ENCODE measurements at regions not wholly inside any gene's neighbourhood (a gene's known extent, or its start where the extent isn't known, plus 50 kb on each side); places are given as distances from the start of the nearest gene placed in this dataset.

DNA sequence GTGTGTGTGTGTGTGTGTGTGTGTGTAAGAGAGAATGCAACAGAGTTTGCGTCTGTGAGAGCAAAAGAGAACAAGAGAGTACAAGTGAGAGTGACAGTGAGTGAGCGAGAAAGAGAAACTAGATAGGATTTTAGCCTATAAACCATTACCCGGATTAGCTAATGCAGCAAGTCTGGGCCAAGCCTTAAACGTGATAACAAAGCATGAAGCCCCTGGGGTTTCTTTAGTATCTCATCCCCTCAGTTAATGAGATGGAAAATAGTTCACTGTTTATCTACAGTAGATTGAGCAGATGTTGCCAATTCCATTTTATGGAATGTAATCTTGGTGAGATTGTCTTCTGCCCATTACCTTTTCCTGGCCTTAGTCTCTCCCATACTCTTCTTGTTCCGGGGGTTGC lies 114.5 kb downstream of the MAT2B start:
- no peak for DNase-seq (ENCODE audit: low read depth in 1 of 2, low spot score in 1 of 2)

DNA sequence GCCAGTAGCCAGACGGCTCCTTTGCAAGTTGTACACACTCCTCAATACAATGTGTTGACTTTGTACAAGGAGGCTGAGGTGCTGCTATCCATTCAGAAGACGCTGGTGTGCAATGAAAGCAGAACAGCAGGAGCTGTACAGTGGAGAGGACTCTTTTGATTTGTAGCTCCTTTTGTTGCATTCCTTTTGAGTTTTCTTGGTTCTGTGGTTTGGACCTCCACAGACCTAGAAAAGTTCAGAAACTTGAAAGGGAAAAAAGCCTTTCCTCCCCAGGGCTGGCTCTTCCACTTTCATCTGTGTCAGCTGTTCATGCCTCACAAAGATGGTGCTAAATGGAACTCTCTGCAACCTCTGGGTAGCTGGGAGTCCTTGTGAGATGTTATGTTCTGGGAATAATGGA lies 117.4 kb downstream of the MAT2B start:
- DNase-seq (ENCODE audit: low read depth in 1 of 2, low spot score in 1 of 2) = no peak

DNA sequence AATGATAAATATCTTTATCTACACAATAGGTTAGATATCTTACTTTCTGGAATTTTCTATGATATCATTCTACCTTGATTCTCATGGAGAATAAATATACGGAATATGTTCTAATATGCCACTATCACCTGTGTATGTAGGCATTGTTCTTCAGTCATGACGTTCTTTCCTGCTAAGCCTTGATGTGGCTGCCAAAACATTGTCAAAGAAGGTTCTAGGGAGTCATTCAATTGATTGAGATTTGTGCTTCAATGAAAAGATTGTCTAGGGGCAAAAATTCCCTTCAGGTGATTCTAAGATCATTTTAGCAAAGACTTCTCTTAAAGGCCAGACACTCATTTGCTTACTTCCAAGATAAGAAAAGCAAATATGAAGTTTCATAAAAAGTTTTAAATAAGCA lies 118.1 kb downstream of the MAT2B start:
- DNase-seq (ENCODE audit: low read depth in 1 of 2, low spot score in 1 of 2) = no peak

- no peak for DNase-seq (ENCODE audit: low read depth in 1 of 2, low spot score in 1 of 2)
Observed at GRCh38 chr5:163623986-163624385, 118.6 kb downstream of the MAT2B start.

- no peak for DNase-seq (ENCODE audit: low read depth in 1 of 2, low spot score in 1 of 2)
Observed at GRCh38 chr5:163624431-163624830, 119.0 kb downstream of the MAT2B start.

- DNase-seq (ENCODE audit: low read depth in 1 of 2, low spot score in 1 of 2) = no peak
Observed at GRCh38 chr5:163626904-163627434, 121.5 kb downstream of the MAT2B start.

GRCh38 chr5:163631856-163632255 lies 126.4 kb downstream of the MAT2B start:
- DNase-seq (ENCODE audit: low read depth in 1 of 2, low spot score in 1 of 2) = no peak

GRCh38 chr5:163633926-163634460 lies 128.6 kb downstream of the MAT2B start:
- DNase-seq (ENCODE audit: low read depth in 1 of 2, low spot score in 1 of 2) = no peak

DNA sequence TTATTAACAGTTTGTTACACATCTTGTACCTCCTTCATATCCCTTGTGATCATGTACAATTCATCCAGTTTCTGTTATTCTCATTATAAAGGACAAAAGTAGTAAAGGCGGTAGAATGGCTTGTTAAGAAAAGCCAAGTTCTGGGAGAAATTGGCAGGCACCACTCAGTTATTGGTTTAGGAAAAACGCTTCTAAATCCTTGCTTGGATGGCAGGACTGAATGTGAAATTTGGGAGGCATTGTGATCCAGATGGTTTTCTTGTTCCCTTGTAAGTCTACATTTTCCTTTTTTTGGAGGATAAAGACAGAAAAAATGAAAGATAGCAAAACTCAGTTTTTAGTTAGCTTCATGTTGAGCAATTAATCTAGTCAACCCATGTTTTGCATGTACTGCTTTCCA lies 130.2 kb downstream of the MAT2B start:
- no peak for DNase-seq (ENCODE audit: low read depth in 1 of 2, low spot score in 1 of 2)

DNA sequence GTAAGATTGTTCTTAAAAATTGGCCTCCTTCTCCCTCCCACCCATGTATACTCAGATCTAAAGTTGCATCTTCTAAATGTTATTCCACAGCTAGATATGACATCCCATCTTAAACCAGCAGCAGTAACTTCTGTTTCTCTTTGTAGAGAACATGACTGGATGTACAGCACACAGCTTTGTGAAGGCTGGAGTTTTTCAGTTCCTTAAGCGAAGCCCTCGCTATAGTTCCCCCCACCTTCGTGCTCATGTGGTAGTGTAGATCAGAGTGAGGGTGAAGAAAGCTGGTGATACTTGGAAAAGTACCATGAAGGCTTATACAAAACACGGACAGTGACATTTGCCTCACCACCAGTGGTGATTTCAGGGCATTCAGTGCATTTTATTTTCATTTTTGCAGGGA lies 137.5 kb downstream of the MAT2B start:
- DNase-seq (ENCODE audit: low read depth in 1 of 2, low spot score in 1 of 2) = no peak

GRCh38 chr5:163645421-163646416 lies 140.3 kb downstream of the MAT2B start:
- DNase-seq (ENCODE audit: low read depth in 1 of 2, low spot score in 1 of 2) = no peak

DNA sequence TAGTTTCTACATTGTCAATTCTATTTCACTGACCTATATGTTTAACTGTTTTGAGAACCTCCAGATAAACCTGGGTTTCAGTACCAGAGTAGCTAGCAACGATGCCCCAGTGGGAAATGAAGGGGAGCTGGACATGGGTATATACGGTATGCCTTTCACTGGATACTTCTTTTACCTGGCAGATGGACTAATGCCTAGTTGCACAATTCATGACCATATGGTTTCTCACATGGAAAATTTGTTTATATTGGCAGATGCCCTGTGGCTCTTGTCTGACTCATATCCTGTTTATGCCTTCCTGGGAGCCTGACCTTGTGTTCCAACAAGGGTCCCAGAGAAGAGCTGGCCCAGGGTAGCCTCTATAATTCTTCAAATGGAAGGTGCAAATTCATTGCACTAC lies 144.1 kb downstream of the MAT2B start:
- DNase-seq (ENCODE audit: low read depth in 1 of 2, low spot score in 1 of 2) = no peak

DNA sequence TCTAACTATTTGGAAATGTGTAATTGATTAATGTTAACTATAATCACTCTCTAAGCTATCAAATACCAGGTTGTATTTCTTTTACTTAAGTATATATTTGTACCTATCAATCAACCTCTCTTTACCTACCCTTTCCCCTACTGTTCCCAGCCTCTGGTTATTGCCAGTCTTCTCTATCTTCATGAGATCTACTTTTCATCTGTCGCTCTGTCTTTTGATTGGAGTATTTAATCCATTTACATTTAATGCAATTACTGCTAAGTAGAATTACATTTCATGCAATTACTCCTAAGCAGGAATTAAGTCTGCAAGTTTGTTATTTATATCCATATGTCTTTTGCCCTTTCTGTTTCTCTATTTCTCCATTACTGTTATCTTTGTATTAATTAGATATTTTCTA lies 148.1 kb downstream of the MAT2B start:
- no peak for DNase-seq (ENCODE audit: low read depth in 1 of 2, low spot score in 1 of 2)

DNA sequence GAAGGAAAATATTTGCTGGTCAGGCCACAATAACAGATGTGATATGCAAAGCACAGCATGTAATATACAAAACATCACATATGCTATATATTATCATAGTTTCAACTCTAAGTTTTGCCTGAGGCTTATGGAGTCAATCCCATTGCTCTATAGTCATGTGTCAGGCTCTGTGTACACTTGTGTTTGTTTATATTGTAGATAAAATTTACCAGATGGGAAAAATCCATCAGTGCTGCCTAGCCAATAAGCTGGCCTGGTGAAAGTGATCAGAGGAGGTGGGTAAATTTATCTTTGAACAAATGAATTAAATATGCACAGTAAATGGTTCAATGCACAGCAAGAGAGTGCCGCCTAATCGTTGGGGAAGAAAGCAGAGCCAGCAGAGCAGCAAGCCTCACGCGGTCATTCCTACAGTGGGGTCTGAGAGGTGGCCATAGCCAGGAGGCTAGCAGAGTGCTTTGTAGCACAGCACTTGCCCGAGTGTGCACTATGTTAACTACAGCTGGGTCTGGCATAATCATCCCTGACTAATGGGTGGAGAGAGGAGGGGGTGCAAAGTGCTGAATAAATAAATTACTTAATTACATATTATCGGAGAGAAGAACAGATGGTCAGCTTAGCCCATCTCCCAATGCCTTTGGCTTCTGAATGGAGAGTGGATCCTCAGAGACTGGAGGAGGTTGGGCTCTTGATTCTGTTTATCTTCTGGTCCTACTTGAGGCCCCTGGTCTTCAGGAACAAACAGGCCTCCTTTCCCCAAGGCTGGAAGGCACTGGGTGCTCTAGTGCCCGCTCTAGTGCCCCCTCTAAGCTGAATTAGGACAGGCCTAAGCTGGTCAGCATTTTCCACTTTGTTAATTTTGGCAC lies 153.5 kb downstream of the MAT2B start:
- DNase-seq (ENCODE audit: low read depth in 1 of 2, low spot score in 1 of 2) = no peak

DNA sequence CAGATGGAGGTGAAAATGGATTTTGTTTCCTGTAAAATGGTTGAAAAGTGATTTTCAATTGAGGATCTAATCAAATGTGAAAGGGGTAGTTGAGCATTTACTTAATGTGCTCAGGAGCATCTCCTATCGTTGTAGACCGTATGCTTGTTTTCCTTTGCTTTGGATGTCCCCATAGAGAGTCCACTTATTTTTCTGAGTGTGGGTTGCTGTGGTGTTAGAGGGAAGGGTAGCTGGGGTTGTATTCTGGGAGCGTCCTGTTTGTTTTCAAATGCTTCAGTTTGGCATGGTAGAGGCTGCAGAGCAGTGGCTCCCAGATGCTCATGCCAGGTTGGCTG lies 154.1 kb downstream of the MAT2B start:
- no peak for DNase-seq (ENCODE audit: low read depth in 1 of 2, low spot score in 1 of 2)

- DNase-seq (ENCODE audit: low read depth in 1 of 2, low spot score in 1 of 2) = no peak
Observed at GRCh38 chr5:163660486-163660885, 155.1 kb downstream of the MAT2B start.

DNA sequence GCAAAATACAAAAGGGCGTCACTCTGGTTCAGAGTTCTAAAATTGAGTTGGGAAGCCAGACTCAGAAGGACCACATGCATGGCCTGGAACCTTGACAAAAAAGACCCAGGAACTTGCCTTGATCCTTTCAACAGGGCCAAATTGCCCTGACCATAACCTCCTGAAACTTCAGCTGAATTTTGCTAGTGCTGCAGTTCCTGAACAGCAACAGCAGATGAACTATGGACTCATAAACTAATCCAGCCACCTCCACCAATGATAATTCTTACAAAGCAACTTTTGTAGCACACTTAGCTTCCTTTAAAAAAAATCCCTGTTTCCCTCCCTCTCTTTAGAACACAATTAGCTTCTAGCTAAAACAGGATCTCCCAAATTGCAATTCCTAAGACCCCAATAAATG lies 155.9 kb downstream of the MAT2B start:
- no peak for DNase-seq (ENCODE audit: low read depth in 1 of 2, low spot score in 1 of 2)

DNA sequence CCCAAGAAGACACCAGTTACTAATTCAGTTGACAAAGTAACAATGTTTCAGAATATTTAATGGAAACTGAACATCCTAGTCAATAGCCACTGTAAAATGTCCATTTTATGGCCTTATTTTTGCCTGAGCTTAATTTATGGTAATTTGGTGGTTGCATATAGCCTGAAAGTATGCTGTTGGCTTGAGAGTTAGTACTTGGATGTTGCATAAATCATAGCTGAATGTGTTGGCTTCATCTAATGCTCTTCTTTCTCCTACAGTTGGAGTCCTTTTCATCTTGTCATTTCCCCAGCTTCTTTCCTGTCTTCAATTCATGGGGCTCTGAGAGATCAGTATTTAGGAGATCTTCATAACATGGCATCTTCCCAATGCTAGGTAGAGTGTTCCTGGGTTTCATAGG lies 164.6 kb downstream of the MAT2B start:
- no peak for DNase-seq (ENCODE audit: low read depth in 1 of 2, low spot score in 1 of 2)

DNA sequence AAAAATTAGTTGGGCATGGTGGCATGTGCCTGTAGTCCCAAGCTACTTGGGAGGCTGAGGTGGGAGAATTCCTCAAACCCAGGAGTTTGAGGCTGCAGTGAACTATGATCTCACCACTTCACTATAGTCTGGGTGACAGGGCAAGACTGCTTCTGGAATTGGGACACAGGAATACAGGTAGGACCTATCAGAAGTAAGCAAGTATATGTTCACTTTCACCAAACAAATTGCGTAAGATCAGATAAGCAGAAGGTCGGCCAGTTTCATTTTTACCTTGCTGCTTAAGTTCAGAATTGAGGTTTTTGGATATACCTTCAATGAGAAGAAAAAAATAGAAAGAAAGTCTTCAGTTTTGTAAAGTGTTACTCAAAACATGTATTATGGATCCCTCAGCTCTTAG lies 171.7 kb downstream of the MAT2B start:
- DNase-seq (ENCODE audit: low read depth in 1 of 2, low spot score in 1 of 2) = no peak

DNA sequence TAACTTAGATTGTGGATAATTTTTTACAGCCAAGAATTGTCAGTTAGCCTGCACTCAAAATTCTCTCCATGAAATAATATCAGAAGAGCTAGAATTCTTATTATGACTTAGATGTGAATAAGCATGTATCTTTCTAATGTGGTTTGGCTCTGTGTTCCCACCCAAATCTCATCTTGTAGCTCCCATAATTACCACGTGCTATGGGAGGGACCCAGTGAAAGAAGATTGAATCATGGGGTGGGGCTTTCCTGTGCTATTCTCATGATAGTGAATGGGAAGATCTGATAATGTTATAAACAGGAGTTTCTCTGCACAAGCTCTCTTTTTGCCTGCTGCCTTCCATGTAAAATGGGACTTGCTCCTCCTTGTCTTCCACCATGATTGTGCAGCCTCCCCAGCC lies 176.8 kb downstream of the MAT2B start:
- no peak for DNase-seq (ENCODE audit: low read depth in 1 of 2, low spot score in 1 of 2)

- DNase-seq (ENCODE audit: low read depth in 1 of 2, low spot score in 1 of 2) = no peak
Observed at GRCh38 chr5:163687414-163687813, 182.0 kb downstream of the MAT2B start.

GRCh38 chr5:163692091-163692490 lies 186.7 kb downstream of the MAT2B start:
- no peak for DNase-seq (ENCODE audit: low read depth in 1 of 2, low spot score in 1 of 2)
